Erythroblast (primary cell): ENCODE measurements at regions not wholly inside any gene's neighbourhood (a gene's known extent, or its start where the extent isn't known, plus 50 kb on each side); places are given as distances from the start of the nearest gene placed in this dataset.
"Not testable (repeated sequence)": the region's sequence is repeated elsewhere in the genome, so short reads cannot be mapped to it uniquely, and the experiment has no call there.

Experiments
- DNase-seq, 2 experiments: peaks; one replicate each; lab custom pipeline; 2025; lab: John Stamatoyannopoulos, UW
- GATA1 ChIP-seq: IDR thresholded peaks from 2 replicates; pipeline ENCODE4 v1.6.1; 2011; ENCODE audit warnings: low read depth, mild to moderate bottlenecking, control low read depth, low read length, moderate library complexity
- POLR2A ChIP-seq: IDR thresholded peaks from 2 replicates; pipeline ENCODE4 v1.6.1; 2011; ENCODE audit warnings: mild to moderate bottlenecking, low read length

- no peak for TF ChIP-seq POLR2A
- TF ChIP-seq GATA1 = no peak
- peak in 1 of 2 experiments; percentile 2 for DNase-seq
Measured at GRCh38 chr15:95742836-95743235, 587.7 kb upstream of the NR2F2 start.

- DNase-seq = no peak
- no peak for TF ChIP-seq GATA1
- no peak for TF ChIP-seq POLR2A
Measured at GRCh38 chr15:95757171-95757570, 573.3 kb upstream of the NR2F2 start.

GRCh38 chr15:95758451-95758850 is 572.0 kb upstream of the NR2F2 start:
- TF ChIP-seq POLR2A (no peak), GATA1 (no peak)
- no peak for DNase-seq

- no peak for TF ChIP-seq GATA1
- TF ChIP-seq POLR2A = no peak
- DNase-seq = no peak
Measured at GRCh38 chr15:95758851-95759250, 571.6 kb upstream of the NR2F2 start.

- TF ChIP-seq GATA1 (no peak), POLR2A (no peak)
- no peak for DNase-seq
Measured at GRCh38 chr15:95760508-95760907, 570.0 kb upstream of the NR2F2 start.

- TF ChIP-seq POLR2A (no peak), GATA1 (no peak)
- DNase-seq = no peak
Measured at GRCh38 chr15:95761501-95762165, 568.9 kb upstream of the NR2F2 start.

DNA sequence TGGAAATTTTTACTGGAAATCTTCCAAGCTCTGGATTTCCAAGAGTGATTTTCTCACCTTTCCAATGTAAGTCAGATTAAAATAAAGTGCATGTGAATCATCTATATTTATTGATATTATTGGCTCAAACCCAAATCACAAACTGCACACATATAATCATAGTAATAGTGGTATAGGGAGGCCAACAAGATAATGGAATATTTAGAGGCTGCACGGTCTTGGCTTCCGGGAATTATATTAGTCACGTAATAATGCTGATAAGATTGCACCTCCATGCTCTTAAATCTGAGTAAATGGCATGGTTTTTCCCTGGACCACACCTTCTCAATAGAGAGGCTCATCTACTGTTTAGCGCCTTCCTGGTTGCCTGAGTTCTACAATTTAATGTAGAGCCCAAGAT is 567.1 kb upstream of the NR2F2 start:
- no peak for DNase-seq
- TF ChIP-seq GATA1 = no peak
- TF ChIP-seq POLR2A = no peak

DNA sequence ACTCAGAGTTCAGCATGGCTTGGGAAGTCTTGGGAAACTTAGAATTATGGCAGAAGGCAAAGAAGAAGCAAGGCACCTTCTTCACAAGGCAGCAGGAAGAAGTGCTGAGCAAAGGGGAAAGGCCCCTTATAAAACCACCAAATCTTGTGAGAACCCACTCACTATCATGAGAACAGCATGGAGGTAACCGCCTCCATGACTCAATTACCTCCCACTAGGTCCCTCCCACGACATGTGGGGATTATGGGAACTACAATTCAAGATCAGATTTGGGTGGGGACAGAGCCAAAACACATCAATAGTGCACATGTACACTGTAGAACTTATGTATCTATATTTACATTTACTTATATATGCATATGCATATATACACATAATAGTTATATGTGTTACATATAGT is 565.3 kb upstream of the NR2F2 start:
- TF ChIP-seq GATA1 (no peak), POLR2A (no peak)
- no peak for DNase-seq

- DNase-seq = no peak
Measured at GRCh38 chr15:95770196-95770595, 560.3 kb upstream of the NR2F2 start.

DNA sequence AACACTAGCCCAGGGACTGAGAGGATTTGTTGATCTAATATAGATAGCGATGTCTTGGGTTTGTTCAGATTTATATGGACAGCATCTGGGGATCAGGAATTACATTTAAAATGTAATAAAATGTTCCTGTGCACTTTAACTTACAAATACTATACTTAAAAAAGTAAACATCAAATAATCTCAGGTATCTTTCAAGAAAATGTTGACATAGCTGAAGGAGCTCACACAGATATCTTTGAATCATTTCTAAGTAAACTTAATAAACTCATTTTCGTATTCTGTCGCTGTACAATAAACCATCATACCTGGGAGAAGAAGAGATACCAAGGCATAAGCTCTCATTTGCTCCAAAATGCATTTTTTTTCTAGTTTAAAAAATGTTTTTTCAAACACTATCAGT is 557.5 kb upstream of the NR2F2 start:
- DNase-seq = no peak
- TF ChIP-seq POLR2A (no peak), GATA1 (no peak)

More at GRCh38 chr15:95770196-95770595, 560.3 kb upstream of the NR2F2 start:
- TF ChIP-seq GATA1 (no peak), POLR2A (no peak)

- TF ChIP-seq GATA1 (no peak), POLR2A (no peak)
- DNase-seq = no peak
Measured at GRCh38 chr15:95784508-95784907, 546.0 kb upstream of the NR2F2 start.

- DNase-seq = not testable (repeated sequence)
Measured at GRCh38 chr15:95785276-95785675, 545.2 kb upstream of the NR2F2 start.

DNA sequence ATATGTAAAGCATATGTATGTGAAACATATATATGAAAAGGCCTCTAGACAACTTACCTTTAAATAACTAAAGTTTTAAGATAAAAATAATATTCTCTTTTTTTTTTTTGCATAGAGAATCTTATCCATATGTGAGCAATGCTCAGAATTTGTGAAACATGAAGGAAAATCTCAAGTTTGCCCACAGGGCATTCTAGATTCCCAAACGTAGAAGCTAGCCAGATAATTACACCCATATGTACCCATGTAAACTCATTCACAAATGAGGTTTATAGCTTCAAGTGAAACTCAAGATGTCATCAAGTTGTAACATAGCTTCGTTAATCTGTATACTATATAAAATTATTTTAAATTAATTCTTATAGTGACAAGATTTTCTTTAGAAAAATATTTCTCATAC is 537.3 kb upstream of the NR2F2 start:
- TF ChIP-seq GATA1 = no peak
- TF ChIP-seq POLR2A = no peak
- no peak for DNase-seq

GRCh38 chr15:95795386-95795785 is 535.1 kb upstream of the NR2F2 start:
- DNase-seq = no peak
- TF ChIP-seq POLR2A (no peak), GATA1 (no peak)
